KMS-11 (cell line): ENCODE measurements at regions not wholly inside any gene's neighbourhood (a gene's known extent, or its start where the extent isn't known, plus 50 kb on each side); places are given as distances from the start of the nearest gene placed in this dataset.

Experiments used
- H2AFZ ChIP-seq: fragments of 200-600 bp; sonication (generic); 2 replicates; pipeline ENCODE4 v1.6.1; 2016; ENCODE audit warnings: antibody characterized with exemption, mixed run types, low read depth
- H3K27ac ChIP-seq: fragments of 200-600 bp; sonication (generic); 2 replicates; pipeline ENCODE4 v1.6.1; 2016; ENCODE audit warnings: mild to moderate bottlenecking, mixed run types
- H3K27me3 ChIP-seq: fragments of 200-600 bp; sonication (generic); 2 replicates; pipeline ENCODE4 v1.6.1; 2017; ENCODE audit warnings: mild to moderate bottlenecking, low read depth, mixed run types, moderate library complexity; ENCODE audit not compliant: insufficient read depth
- H3K36me3 ChIP-seq: fragments of 200-600 bp; sonication (generic); 2 replicates; pipeline ENCODE4 v1.6.1; 2017; ENCODE audit warnings: mild to moderate bottlenecking, mixed run types; ENCODE audit not compliant: insufficient read depth
- H3K4me1 ChIP-seq: fragments of 200-600 bp; sonication (generic); 2 replicates; pipeline ENCODE4 v1.6.1; 2016; ENCODE audit warnings: mild to moderate bottlenecking, low read depth, mixed run types; ENCODE audit not compliant: poor library complexity, severe bottlenecking
- H3K4me2 ChIP-seq: fragments of 200-600 bp; sonication (generic); 2 replicates; pipeline ENCODE4 v1.7.0; 2016; ENCODE audit warnings: mild to moderate bottlenecking, mixed run types
- H3K4me3 ChIP-seq: fragments of 200-600 bp; sonication (generic); IDR thresholded peaks from 2 replicates; pipeline ENCODE4 v1.6.1; 2017; ENCODE audit warnings: low read depth, low read length, mixed read lengths; ENCODE audit not compliant: insufficient read depth
- H3K79me2 ChIP-seq: fragments of 200-600 bp; sonication (generic); 2 replicates; pipeline ENCODE4 v1.6.1; 2016; ENCODE audit warnings: low read depth, mixed run types; ENCODE audit not compliant: insufficient read depth
- H3K9ac ChIP-seq: fragments of 200-600 bp; sonication (generic); 2 replicates; pipeline ENCODE4 v1.6.1; 2016; ENCODE audit warnings: mild to moderate bottlenecking, mixed run types
- H4K20me1 ChIP-seq: fragments of 200-600 bp; sonication (generic); 2 replicates; pipeline ENCODE4 v1.6.1; 2016; ENCODE audit warnings: mild to moderate bottlenecking, mixed run types; ENCODE audit not compliant: insufficient read depth
- TF ChIP-seq, protein P1 (sequence below): fragments of 200-600 bp; sonication (generic); conservative IDR thresholded peaks from 2 replicates; pipeline ENCODE4 v1.6.1; 2017; ENCODE audit warnings: low read depth, mild to moderate bottlenecking, antibody characterized with exemption, low read length, moderate library complexity, mixed read lengths

DNA sequence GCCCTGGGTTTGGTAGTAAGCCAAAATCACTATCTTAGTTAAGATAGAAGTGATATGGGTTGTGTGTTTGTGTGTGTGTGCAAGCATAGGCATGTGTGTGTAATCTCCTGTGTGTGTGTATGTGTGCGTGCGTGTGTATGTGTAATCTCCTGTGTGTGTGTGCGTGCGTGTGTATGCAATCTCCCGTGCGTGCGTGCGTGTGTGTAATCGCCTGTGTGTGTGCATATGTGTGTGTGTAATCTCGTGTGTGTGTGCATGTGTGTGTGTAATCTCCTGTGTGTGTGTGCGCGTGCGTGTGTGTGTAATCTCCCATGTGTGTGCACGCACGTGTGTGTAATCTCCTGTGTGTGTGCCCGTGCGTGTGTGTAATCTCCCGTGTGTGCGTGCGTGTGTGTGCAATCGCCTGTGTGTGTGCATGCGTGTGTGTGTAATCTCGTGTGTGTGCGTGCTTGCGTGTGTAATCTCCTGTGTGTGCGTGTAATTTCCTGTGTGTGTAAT is 219.3 kb upstream of the GGTLC1 start:
- no peaks in the 10 kb centered on the region for H3K4me1 ChIP-seq
- H4K20me1 ChIP-seq: no peaks in the 10 kb centered on the region
- H3K27me3 ChIP-seq: no peaks in the 10 kb centered on the region
- TF ChIP-seq, protein P1, sequence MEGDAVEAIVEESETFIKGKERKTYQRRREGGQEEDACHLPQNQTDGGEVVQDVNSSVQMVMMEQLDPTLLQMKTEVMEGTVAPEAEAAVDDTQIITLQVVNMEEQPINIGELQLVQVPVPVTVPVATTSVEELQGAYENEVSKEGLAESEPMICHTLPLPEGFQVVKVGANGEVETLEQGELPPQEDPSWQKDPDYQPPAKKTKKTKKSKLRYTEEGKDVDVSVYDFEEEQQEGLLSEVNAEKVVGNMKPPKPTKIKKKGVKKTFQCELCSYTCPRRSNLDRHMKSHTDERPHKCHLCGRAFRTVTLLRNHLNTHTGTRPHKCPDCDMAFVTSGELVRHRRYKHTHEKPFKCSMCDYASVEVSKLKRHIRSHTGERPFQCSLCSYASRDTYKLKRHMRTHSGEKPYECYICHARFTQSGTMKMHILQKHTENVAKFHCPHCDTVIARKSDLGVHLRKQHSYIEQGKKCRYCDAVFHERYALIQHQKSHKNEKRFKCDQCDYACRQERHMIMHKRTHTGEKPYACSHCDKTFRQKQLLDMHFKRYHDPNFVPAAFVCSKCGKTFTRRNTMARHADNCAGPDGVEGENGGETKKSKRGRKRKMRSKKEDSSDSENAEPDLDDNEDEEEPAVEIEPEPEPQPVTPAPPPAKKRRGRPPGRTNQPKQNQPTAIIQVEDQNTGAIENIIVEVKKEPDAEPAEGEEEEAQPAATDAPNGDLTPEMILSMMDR: no peak
- no peaks in the 10 kb centered on the region for H3K79me2 ChIP-seq
- no peaks in the 10 kb centered on the region for H3K36me3 ChIP-seq
- no peak overlapping the region for H3K9ac ChIP-seq
- H3K27ac ChIP-seq: no peak overlapping the region
- no peak overlapping the region for H2AFZ ChIP-seq
- no peak overlapping the region for H3K4me2 ChIP-seq
- H3K4me3 ChIP-seq: no peak overlapping the region

DNA sequence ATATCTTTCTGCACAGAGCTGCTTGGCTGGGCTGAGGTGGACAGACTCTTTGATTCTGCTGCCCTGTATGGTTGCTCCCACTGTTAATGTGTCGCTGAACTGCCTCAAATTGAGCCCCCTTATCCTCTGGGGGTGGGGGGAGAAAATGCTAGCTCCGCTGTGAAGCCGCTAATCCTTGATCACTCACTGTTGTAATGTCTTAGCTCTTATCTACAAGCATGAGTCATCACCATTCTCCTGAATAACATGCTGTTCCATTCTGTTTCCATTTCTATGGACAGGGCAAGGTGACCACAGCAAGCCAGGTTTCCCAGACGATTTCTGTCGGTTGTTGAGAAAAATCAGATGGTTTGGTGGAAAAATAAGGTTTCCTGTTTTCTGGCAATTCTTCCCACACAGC is 218.4 kb upstream of the GGTLC1 start:
- H3K4me2 ChIP-seq: no peak overlapping the region
- H3K9ac ChIP-seq: no peak overlapping the region
- no peaks in the 10 kb centered on the region for H3K4me1 ChIP-seq
- H3K27ac ChIP-seq: no peak overlapping the region
- H2AFZ ChIP-seq: no peak overlapping the region
- no peaks in the 10 kb centered on the region for H3K36me3 ChIP-seq
- no peaks in the 10 kb centered on the region for H3K27me3 ChIP-seq
- no peaks in the 10 kb centered on the region for H3K79me2 ChIP-seq
- H4K20me1 ChIP-seq: no peaks in the 10 kb centered on the region
- no peak overlapping the region for H3K4me3 ChIP-seq
- TF ChIP-seq, protein P1: no peak

DNA sequence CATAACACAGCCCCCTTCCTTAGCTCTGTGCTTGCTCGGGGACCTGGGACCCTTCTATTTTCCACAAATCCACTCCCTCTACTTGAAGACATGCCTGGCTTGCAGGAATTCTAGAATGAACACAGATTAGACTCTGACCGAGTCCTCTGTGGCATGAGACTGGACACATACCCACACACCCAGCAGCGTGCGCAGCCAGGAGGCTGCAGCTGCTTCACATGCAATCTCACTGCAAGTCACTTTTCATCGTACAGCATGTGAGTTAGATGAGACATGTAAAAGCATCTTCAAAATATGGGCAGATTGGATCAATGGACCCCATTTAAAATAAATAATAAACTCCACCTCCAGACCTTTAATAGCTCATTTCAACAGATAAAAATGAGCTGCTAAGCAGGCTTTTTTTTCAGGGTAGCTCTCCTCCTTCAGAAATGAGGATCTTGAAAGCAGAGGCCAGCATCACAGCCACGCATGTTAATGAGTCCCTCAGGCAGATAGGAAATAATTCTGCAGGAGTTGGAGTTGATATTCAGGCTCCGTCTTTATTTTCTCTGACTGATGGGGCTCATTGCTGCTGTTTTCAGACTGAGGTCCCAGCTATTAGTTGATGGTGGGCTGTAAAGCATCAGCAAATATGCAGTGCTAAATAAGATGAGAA is 215.1 kb upstream of the GGTLC1 start:
- H3K36me3 ChIP-seq: no peaks in the 10 kb centered on the region
- H4K20me1 ChIP-seq: no peaks in the 10 kb centered on the region
- no peaks in the 10 kb centered on the region for H3K4me1 ChIP-seq
- H3K4me2 ChIP-seq: no peak overlapping the region
- H3K79me2 ChIP-seq: no peaks in the 10 kb centered on the region
- no peak overlapping the region for H2AFZ ChIP-seq
- TF ChIP-seq, protein P1: no peak
- H3K4me3 ChIP-seq: no peak overlapping the region
- no peak overlapping the region for H3K9ac ChIP-seq
- H3K27me3 ChIP-seq: no peaks in the 10 kb centered on the region
- no peak overlapping the region for H3K27ac ChIP-seq

DNA sequence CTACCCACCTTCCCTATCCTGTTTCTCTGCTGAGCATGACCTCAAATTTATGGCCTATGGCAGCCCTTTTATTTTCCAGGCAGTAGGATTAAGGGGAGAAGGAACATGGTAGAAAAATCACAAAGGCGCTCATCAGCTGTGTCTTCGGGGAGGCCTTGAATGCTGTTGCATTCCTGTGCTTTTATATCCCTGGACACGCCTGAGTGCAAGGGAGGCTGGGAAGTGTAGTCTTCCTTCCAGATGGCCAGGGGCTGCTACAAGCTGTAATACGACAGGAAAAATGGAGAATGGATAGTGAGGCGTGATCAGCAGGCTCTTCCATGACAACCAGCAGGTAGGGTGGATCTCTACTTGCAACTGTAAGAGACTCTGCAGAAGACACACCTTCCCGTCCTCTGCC is 210.9 kb upstream of the GGTLC1 start:
- Histone ChIP-seq H3K4me2 (no peak overlapping the region), H3K79me2 (no peaks in the 10 kb centered on the region), H3K9ac (no peak overlapping the region), H3K4me3 (no peak overlapping the region), H4K20me1 (no peaks in the 10 kb centered on the region), H3K27ac (no peak overlapping the region), H3K36me3 (no peaks in the 10 kb centered on the region), H2AFZ (no peak overlapping the region), H3K4me1 (no peaks in the 10 kb centered on the region), H3K27me3 (no peaks in the 10 kb centered on the region)
- TF ChIP-seq, protein P1: no peak
